ENCODE measurements at regions not wholly inside any gene's neighbourhood (a gene's known extent, or its start where the extent isn't known, plus 50 kb on each side); places are given as distances from the start of the nearest gene placed in this dataset.

DNA sequence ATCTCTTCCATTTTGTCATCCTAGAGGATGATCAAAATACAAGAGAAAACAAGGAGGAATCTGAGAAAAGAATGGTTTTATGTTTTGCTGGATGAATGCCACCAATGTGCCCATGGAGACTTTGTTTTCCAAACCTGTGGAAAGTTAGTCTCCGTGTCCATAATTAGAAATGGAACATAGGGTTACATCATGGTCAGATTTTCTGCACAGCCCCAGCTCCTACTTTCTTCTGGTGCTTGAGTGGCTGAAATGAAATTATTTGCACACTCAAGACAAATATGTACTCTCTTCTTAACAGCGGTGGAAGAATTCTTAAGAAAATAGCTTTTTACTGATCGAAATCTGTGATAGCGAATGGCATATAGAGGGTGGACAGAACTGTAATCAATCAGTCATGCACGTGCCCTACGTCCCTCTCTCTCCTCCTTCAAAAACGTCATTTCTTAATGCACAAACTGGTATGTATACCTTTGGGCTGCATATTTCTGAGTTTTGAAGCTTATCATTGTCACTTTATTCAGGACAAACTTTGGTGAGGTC, 825.2 kb downstream of the AACS start:
- DNase-seq (ENCODE audit: low spot score) = no peak

DNA sequence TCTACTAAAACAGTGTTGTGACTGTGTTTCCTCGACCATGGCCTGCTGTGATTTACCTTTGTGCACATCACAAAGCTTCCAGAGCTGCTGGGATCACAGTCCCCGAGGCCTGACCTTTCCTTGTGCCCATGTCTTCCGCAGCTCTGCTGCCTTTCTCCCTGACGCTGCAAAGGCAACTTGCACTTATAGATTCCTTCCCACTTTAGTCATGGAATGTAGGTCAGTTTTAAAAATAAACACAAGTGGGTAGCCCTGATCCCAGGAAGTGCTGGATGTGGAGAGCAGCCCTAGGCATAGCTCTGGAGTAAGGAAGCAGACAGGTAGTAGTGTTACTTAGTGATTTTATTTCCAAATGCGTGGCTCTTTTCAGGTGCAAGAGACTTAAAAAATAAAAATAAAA, 825.7 kb downstream of the AACS start:
- DNase-seq (ENCODE audit: low spot score) = no peak

GRCh38 chr12:125892276-125892675, 827.0 kb downstream of the AACS start:
- no peak for DNase-seq (ENCODE audit: low spot score)

- DNase-seq (ENCODE audit: low spot score) = no peak
Observed at GRCh38 chr12:125902991-125903390, 837.8 kb downstream of the AACS start.

- DNase-seq (ENCODE audit: low spot score) = no peak
Observed at GRCh38 chr12:125907351-125907750, 842.1 kb downstream of the AACS start.

DNA sequence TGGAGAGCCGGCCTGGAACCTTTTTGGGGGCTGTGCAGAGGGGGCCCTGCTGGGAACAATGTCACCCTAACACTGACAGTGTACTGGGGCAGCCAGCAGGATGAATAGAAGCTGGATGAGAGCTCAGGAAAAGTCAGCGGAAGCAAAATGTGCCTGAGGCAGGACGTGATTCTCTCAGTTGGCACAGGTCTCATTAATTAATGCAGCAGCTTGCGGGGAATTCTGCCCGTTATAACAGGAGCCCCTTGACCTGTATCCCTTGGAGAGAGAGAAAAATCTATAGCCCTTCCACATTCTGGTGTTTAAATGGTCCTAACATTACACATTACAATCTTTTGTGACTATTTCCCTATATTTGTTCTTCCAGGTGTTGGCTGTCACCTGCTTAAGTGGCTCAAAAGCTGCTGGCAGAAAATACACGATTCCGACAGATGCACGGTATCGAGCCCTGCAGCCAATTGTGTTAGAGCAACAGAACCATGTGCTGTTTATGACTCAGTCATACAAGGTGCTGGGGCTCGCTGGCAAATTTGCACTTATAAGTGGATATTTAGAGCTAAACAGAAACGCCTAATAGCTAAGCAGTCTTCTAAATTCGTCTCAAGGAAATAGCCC, 854.7 kb downstream of the AACS start:
- no peak for DNase-seq (ENCODE audit: low spot score)

GRCh38 chr12:125922330-125922729, 857.1 kb downstream of the AACS start:
- no peak for DNase-seq (ENCODE audit: low spot score)

DNA sequence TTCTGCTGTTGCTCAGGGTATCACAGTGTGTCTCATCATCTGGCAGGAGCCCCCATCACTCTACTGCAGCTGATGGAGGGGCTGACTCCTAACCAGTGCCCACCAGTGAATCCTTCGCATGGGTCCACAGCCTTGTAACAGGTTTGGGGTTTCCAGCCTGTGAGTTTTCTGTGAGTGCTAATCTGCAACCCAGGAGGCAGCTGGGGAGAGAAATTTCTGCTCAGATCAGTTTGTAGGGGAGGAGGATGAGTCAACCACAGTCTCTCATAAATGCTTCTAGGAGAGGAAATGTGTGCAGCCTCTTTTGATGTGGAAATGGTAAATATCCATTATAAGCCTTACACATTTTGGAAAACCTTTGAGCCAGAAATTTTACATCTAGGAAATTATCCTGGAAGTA, 871.3 kb downstream of the AACS start:
- DNase-seq (ENCODE audit: low spot score) = no peak

DNA sequence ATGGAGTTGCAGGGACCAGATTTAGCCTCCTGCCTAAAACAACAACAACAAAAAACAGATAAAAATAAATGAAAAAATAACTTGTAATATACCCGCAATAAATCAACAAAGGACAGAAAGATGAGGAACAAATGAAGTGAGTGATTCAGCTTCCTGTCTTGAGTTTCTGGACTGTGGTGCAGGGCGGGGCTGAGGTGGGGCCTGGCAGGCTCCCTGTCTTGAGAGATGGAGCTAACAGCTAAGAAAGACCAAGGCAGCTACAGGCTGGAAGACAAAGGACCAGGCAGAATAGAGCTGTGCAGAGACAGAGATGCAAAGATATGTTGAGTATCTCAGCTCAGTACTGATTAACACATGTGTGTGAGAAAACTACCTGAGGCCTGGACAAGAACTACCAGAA, 879.2 kb downstream of the AACS start:
- DNase-seq (ENCODE audit: low spot score) = no peak

DNA sequence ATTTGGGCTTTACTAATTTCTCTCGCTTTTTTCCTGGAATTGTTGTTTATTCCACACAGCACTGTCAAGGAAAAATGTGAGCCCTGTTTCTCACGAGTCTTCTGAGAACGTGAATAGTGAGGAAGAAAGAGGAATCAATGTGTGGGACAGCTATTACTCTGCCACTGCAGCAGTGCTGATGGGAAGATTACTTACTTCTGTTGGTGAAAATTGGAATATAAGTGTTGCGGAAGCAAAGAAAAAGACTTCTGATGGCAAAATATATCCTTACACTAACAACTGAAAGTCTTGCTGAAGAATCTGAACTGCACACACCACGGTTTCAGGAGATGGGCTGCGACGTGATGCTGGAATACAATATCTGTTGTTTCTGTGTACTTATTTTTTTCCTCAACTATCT, 884.2 kb downstream of the AACS start:
- DNase-seq (ENCODE audit: low spot score) = no peak

GRCh38 chr12:125954362-125954761, 889.1 kb downstream of the AACS start:
- DNase-seq (ENCODE audit: low spot score) = no peak

DNA sequence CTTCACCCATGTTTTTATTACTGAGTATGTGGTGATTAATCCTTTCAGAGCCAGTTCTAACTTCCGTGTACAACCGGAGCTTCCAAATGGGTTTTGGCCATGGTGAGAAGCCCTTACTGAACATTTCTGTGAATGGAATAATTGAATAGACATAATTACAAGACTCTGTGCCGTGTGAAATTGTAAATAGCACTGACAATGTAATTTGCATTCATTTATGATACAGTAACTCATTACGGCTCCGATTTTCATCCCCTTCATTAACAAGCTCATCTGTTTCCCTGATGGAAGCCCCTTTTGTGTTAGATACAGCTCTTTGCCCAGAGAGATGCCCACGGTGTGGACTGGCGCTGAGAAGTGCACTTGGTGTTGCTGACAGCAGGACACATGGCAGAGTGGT, 891.0 kb downstream of the AACS start:
- no peak for DNase-seq (ENCODE audit: low spot score)

- no peak for DNase-seq (ENCODE audit: low spot score)
Observed at GRCh38 chr12:125966641-125967040, 901.4 kb downstream of the AACS start.

GRCh38 chr12:125968413-125968812, 903.2 kb downstream of the AACS start:
- no peak for DNase-seq (ENCODE audit: low spot score)

DNA sequence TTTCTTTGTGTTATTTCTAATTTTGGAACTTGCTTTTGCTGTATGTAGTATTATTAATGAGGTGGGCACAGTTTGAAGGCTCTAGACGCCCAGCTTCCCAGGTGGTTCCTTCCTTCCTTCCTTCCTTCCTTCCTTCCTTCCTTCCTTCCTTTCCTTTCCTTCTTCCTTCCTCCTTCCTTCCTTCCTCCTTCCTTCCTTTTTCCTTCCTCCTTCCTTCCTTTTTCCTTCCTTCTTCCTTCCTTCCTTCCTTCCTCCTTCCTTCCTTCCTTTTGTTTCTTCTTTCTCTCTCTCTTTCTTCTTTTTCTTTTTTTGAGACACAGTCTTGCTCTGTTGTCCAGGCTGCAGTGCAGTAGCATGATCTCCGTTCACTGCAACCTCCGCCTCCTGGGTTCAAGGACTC, 906.7 kb downstream of the AACS start:
- DNase-seq (ENCODE audit: low spot score) = no peak

DNA sequence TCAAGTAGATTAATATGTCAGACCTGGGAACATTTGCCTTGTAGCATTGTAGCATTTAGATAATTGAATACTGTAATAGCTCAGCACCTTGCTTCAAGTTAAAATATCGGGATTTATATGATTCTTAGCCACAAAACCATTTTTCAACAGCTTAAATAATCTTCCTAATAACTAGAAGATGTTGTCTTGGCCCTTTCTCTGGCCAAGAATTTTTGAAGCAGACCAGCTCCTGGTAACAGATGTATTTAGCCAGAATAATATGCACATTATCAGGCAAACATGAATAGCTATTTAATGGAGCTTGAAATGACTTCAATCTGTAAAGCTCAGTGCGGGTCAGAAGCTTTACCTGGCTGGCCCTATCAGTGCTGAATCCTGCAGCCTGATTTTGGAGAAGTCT, 913.1 kb downstream of the AACS start:
- no peak for DNase-seq (ENCODE audit: low spot score)

- no peak for DNase-seq (ENCODE audit: low spot score)
Observed at GRCh38 chr12:125981610-125982253, 916.5 kb downstream of the AACS start.

DNA sequence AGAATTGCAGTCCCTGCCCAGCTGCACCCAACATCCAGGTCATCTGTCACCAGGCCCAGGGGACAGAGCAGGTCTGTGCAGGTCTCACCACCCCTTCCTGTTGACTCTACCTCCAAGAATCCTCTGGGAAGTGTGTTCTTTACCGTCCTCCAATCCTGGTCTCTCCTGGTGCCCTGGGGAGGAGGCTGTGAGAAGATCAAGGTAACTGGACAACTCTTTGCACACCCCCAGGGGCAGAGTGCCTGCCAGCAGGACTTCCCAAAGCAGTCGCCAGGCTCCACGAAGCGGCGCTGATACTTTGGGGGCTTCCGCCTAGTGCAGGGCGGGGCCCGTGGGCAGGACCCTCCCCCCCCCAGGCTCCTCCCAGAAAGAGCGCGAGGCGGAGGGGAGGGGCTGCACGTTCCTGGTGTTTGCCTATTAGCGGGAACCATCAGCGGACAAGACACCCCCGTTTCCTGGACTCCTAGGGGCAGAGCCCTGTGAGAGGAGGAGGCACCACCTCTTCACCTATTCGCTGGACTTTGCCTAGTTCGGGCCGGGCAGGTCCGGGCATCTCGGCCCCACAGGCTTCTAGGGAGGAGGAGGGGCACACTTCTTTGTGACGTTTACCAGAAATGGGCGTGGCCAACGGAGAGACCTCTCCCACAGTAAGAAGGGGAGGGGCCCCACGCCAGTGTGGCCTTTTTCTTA, 918.0 kb downstream of the AACS start:
- DNase-seq (ENCODE audit: low spot score) = no peak

- DNase-seq (ENCODE audit: low spot score) = no peak
Observed at GRCh38 chr12:125983784-125984500, 918.7 kb downstream of the AACS start.

DNA sequence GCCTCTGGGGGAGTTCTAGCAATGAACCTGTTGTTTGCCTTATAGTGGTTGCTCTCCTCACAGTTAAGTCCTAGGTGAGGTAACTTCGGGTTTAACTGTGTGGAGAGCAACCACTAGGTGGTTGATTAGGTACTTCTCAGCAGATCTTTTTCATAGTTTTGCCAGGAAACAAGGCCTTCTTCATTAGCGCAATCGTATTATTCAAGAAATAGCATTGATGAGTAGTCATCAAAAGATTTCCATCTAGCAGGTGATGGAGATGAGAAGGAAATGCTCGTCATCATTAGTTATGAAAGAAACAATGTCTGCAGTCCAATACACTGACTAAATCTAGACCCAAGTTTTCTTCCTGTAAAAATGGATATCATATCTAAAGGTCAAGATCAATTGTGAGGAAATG, 923.3 kb downstream of the AACS start:
- no peak for DNase-seq (ENCODE audit: low spot score)

GRCh38 chr12:125989696-125990095, 924.5 kb downstream of the AACS start:
- DNase-seq (ENCODE audit: low spot score) = no peak

DNA sequence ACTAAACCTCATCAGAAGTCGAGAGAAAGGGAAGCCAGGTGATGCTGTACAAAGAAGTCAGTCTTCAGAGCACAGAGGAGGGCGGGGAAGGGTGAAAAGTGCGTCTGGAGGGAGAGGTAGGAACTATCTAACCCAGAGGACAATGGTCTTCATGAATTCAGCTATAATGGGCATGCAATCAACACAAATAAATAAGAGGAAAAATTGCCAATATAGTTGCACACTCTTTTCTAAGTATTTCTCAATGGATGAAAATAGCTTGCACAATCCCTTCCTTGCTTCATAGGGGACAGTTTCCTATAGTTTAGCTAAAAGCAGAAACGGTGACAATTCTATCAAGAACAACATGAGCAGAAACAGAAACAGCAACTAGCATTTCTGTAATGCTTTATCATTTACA, 931.2 kb downstream of the AACS start:
- no peak for DNase-seq (ENCODE audit: low spot score)

DNA sequence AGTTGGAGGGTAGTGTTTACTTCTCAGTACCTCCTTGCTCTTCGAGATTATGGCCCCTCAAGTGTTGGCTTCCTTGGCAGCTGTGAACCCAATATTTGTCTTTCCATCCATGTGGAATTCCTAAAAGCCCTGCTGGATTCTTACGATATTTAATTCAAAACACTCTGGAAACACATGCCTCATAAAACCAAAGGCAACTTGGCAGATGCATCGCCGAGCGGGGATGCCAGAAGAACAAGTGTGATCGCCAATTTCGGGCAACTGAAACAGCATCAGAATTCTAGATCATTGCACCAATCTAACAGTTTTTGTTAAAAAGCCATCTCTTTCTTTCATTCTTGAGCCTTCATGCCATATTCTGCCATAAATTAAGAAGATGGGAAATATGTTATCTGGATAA, 934.4 kb downstream of the AACS start:
- DNase-seq (ENCODE audit: low spot score) = no peak
